ENCODE measurements at regions not wholly inside any gene's neighbourhood (a gene's known extent, or its start where the extent isn't known, plus 50 kb on each side); places are given as distances from the start of the nearest gene placed in this dataset.

- Mint-ChIP-seq H3K27ac (no peak overlapping the region; a peak in 1 of 7 replicates), H3K9me3 (no peaks in the 10 kb centered on the region), H3K4me1 (no peaks in the 10 kb centered on the region; a peak in 1 of 4 replicates), H3K36me3 (ENCODE audit: insufficient read depth in 1 of 3, low read depth in 3 of 3) (no peaks in the 10 kb centered on the region), H3K27me3 (ENCODE audit: low read depth) (no peaks in the 10 kb centered on the region), H3K4me3 (no peak overlapping the region)
- H3K79me1 ChIP-seq (ENCODE audit: insufficient read depth, low read depth, low read length, poor library complexity, severe bottlenecking): no peaks in the 10 kb centered on the region
- H2BK15ac ChIP-seq (ENCODE audit: low read depth, low read length): no peak overlapping the region
- H3K4me1 ChIP-seq (ENCODE audit: insufficient read depth, low read length): no peaks in the 10 kb centered on the region
- no peak overlapping the region for H2BK12ac ChIP-seq (ENCODE audit: insufficient read length, low read depth, low read length)
- no peak for DNase-seq
- no peak overlapping the region for H3T11ph ChIP-seq (ENCODE audit: low read length)
- no peak overlapping the region for H3K56ac ChIP-seq (ENCODE audit: insufficient read length, low read depth, low read length)
- no peaks in the 10 kb centered on the region for H4K20me1 ChIP-seq (ENCODE audit: control insufficient read depth, insufficient read depth, insufficient read length)
- no peak overlapping the region for H3K14ac ChIP-seq (ENCODE audit: insufficient read depth, low read length)
- H3K4ac ChIP-seq (ENCODE audit: low read depth, low read length): no peak overlapping the region
- no peak for TF ChIP-seq CTCF (conservative IDR thresholded peaks at IDR 0.05)
- H3K9ac ChIP-seq (ENCODE audit: extremely low read depth, insufficient read length, low read length): no peak overlapping the region
- no peaks in the 10 kb centered on the region for H3K23me2 ChIP-seq (ENCODE audit: insufficient read length, low read depth, low read length, poor library complexity, severe bottlenecking)
- no peak overlapping the region for H3K27ac ChIP-seq (ENCODE audit: insufficient read length, low read depth, low read length)
- no peak overlapping the region for H2BK20ac ChIP-seq (ENCODE audit: low read depth, low read length, poor library complexity, severe bottlenecking)
- H2BK120ac ChIP-seq (ENCODE audit: low read depth, low read length, poor library complexity, severe bottlenecking): no peak overlapping the region
- H3K9me3 ChIP-seq (ENCODE audit: control insufficient read depth, low read depth, low read length): no peaks in the 10 kb centered on the region
- H2AFZ ChIP-seq (ENCODE audit: low read length): no peak overlapping the region
- no CpG with 5 or more reads among the region's 4 CpGs for WGBS (ENCODE audit: extremely low coverage, insufficient read length, low lambda C conversion rate)
- no peak overlapping the region for H4K5ac ChIP-seq (ENCODE audit: insufficient read length, low read depth, low read length)
- no peak overlapping the region for H3K23ac ChIP-seq (ENCODE audit: insufficient read length, low read depth, low read length)
- H3K27me3 ChIP-seq (ENCODE audit: insufficient read depth, low read length): no peaks in the 10 kb centered on the region
- no peak overlapping the region for H4K8ac ChIP-seq (replicated peaks; ENCODE audit: insufficient read length, low read depth, low read length)
- no peak overlapping the region for H3K4me2 ChIP-seq (ENCODE audit: insufficient read depth, insufficient read length, low read length)
- no peak overlapping the region for H3K18ac ChIP-seq (ENCODE audit: insufficient read length, low read depth, low read length)
- no peak overlapping the region for H2AK5ac ChIP-seq (ENCODE audit: insufficient read length, low read length)
- no peaks in the 10 kb centered on the region for H3K79me2 ChIP-seq (ENCODE audit: insufficient read depth, low read length)
- H2BK5ac ChIP-seq (ENCODE audit: insufficient read length, low read length): no peak overlapping the region
- no peak overlapping the region for H4K91ac ChIP-seq (ENCODE audit: insufficient read length, low read depth, low read length)
These were observed 119.7 kb downstream of the RDH14 start for GRCh38 chr2:18440777-18441176.
